H9 (cell line): ENCODE measurements at regions not wholly inside any gene's neighbourhood (a gene's known extent, or its start where the extent isn't known, plus 50 kb on each side); places are given as distances from the start of the nearest gene placed in this dataset.

Source experiments
- DNase-seq: peaks from one replicate; pipeline ENCODE4 v3.0.0-alpha.2; 2017
- H2AFZ ChIP-seq: one replicate; pipeline ENCODE4 v1.6.1; 2013; ENCODE audit warnings: mild to moderate bottlenecking, low read length, control low read depth, moderate library complexity
- H2AK5ac ChIP-seq: 2 replicates; pipeline ENCODE4 v1.6.1; 2013; ENCODE audit warnings: low read length, control low read depth, mixed read lengths; ENCODE audit not compliant: insufficient read length
- H2BK120ac ChIP-seq: one replicate; pipeline ENCODE4 v1.6.1; 2013; ENCODE audit warnings: low read depth, mild to moderate bottlenecking, low read length, control low read depth, inconsistent platforms; ENCODE audit not compliant: poor library complexity, severe bottlenecking
- H2BK12ac ChIP-seq: 2 replicates; pipeline ENCODE4 v1.6.1; 2013; ENCODE audit warnings: low read length, control low read depth, mixed read lengths, low read depth; ENCODE audit not compliant: insufficient read length
- H2BK15ac ChIP-seq: 2 replicates; pipeline ENCODE4 v1.6.1; 2013; ENCODE audit warnings: low read depth, low read length, control low read depth
- H2BK20ac ChIP-seq: one replicate; pipeline ENCODE4 v1.6.1; 2013; ENCODE audit warnings: low read depth, mild to moderate bottlenecking, low read length, control low read depth, inconsistent platforms; ENCODE audit not compliant: poor library complexity, severe bottlenecking
- H2BK5ac ChIP-seq: 2 replicates; pipeline ENCODE4 v1.6.1; 2013; ENCODE audit warnings: low read length, control low read depth, mixed read lengths; ENCODE audit not compliant: insufficient read length
- H3K14ac ChIP-seq: 2 replicates; pipeline ENCODE4 v1.6.1; 2013; ENCODE audit warnings: low read length, control low read depth; ENCODE audit not compliant: insufficient read depth
- H3K18ac ChIP-seq: 2 replicates; pipeline ENCODE4 v1.6.1; 2013; ENCODE audit warnings: low read depth, mild to moderate bottlenecking, mixed read lengths, low read length, control low read depth; ENCODE audit not compliant: insufficient read length
- H3K23ac ChIP-seq: 2 replicates; pipeline ENCODE4 v1.6.1; 2013; ENCODE audit warnings: low read length, control low read depth, mixed read lengths, low read depth; ENCODE audit not compliant: insufficient read length
- H3K23me2 ChIP-seq: 2 replicates; pipeline ENCODE4 v1.6.1; 2013; ENCODE audit warnings: low read depth, mild to moderate bottlenecking, mixed read lengths, low read length, control low read depth; ENCODE audit not compliant: insufficient read length, poor library complexity, severe bottlenecking
- H3K27ac ChIP-seq: 2 replicates; pipeline ENCODE4 v1.5.1; 2013; ENCODE audit warnings: low read length, control low read depth, mixed read lengths, low read depth; ENCODE audit not compliant: insufficient read length
- H3K27me3 ChIP-seq: 2 replicates; pipeline ENCODE4 v1.6.1; 2013; ENCODE audit warnings: low read length, control low read depth, inconsistent platforms; ENCODE audit not compliant: insufficient read depth
- H3K4ac ChIP-seq: 2 replicates; pipeline ENCODE4 v1.6.1; 2013; ENCODE audit warnings: low read depth, mild to moderate bottlenecking, control low read depth, inconsistent platforms, low read length, moderate library complexity
- H3K4me1 ChIP-seq: 2 replicates; pipeline ENCODE4 v1.6.1; 2013; ENCODE audit warnings: low read length, control low read depth, inconsistent platforms; ENCODE audit not compliant: insufficient read depth
- H3K4me2 ChIP-seq: 2 replicates; pipeline ENCODE4 v1.6.1; 2013; ENCODE audit warnings: low read length, control low read depth, mixed read lengths; ENCODE audit not compliant: insufficient read length, insufficient read depth
- H3K56ac ChIP-seq: 2 replicates; pipeline ENCODE4 v1.6.1; 2013; ENCODE audit warnings: low read depth, mild to moderate bottlenecking, mixed read lengths, low read length, control low read depth; ENCODE audit not compliant: insufficient read length
- H3K79me1 ChIP-seq: 2 replicates; pipeline ENCODE4 v1.6.1; 2013; ENCODE audit warnings: low read depth, mild to moderate bottlenecking, moderate library complexity, low read length, control low read depth, inconsistent platforms; ENCODE audit not compliant: insufficient read depth, poor library complexity, severe bottlenecking
- H3K79me2 ChIP-seq: 2 replicates; pipeline ENCODE4 v1.6.1; 2013; ENCODE audit warnings: low read length, control low read depth, inconsistent platforms; ENCODE audit not compliant: insufficient read depth
- H3K9ac ChIP-seq: 2 replicates; pipeline ENCODE4 v1.6.1; 2013; ENCODE audit warnings: low read length, control low read depth, mixed read lengths; ENCODE audit not compliant: insufficient read length; ENCODE audit errors: extremely low read depth
- H3K9me3 ChIP-seq: one replicate; pipeline ENCODE4 v1.6.1; 2013; ENCODE audit warnings: low read depth, low read length, inconsistent platforms; ENCODE audit not compliant: control insufficient read depth
- H3T11ph ChIP-seq: one replicate; pipeline ENCODE4 v1.6.1; 2013; ENCODE audit warnings: mild to moderate bottlenecking, low read length, control low read depth, inconsistent platforms
- H4K20me1 ChIP-seq: one replicate; pipeline ENCODE4 v1.6.1; 2013; ENCODE audit not compliant: control insufficient read depth, insufficient read length, insufficient read depth
- H4K5ac ChIP-seq: 2 replicates; pipeline ENCODE4 v1.6.1; 2013; ENCODE audit warnings: low read depth, mild to moderate bottlenecking, mixed read lengths, low read length, control low read depth; ENCODE audit not compliant: insufficient read length
- H4K8ac ChIP-seq: replicated peaks from 2 replicates; pipeline ENCODE4 v1.6.1; 2013; ENCODE audit warnings: low read length, control low read depth, mixed read lengths, low read depth; ENCODE audit not compliant: insufficient read length
- H4K91ac ChIP-seq: 2 replicates; pipeline ENCODE4 v1.6.1; 2013; ENCODE audit warnings: low read depth, mild to moderate bottlenecking, moderate library complexity, mixed read lengths, low read length, control low read depth; ENCODE audit not compliant: insufficient read length
- H3K27ac Mint-ChIP-seq, 3 experiments: 2 replicates in 2 of 3; 3 replicates in 1 of 3; pipeline ENCODE4 v1.8.0; 2020 to 2021; ENCODE audit warnings: mixed read lengths in 3 of 3, mild to moderate bottlenecking in 1 of 3, moderate library complexity in 1 of 3
- H3K27me3 Mint-ChIP-seq: 2 replicates; pipeline ENCODE4 v1.8.0; 2021; ENCODE audit warnings: low read depth, mild to moderate bottlenecking, moderate library complexity, mixed read lengths
- H3K36me3 Mint-ChIP-seq, 3 experiments: 2 replicates in 2 of 3; 3 replicates in 1 of 3; pipeline ENCODE4 v1.8.0; 2020 to 2021; ENCODE audit warnings: low read depth in 3 of 3, mixed read lengths in 3 of 3; ENCODE audit not compliant: insufficient read depth in 1 of 3
- H3K4me1 Mint-ChIP-seq, 2 experiments: 2 replicates each; pipeline ENCODE4 v1.8.0; 2020; ENCODE audit warnings: mixed read lengths in 2 of 2
- H3K4me3 Mint-ChIP-seq, 2 experiments: 2 replicates in 1 of 2; 3 replicates in 1 of 2; pipeline ENCODE4 v1.8.0; 2020 to 2021; ENCODE audit warnings: mild to moderate bottlenecking in 2 of 2, mixed read lengths in 2 of 2, moderate library complexity in 1 of 2
- H3K9me3 Mint-ChIP-seq, 2 experiments: 2 replicates in 1 of 2; 3 replicates in 1 of 2; pipeline ENCODE4 v1.8.0; 2020; ENCODE audit warnings: mild to moderate bottlenecking in 2 of 2, mixed read lengths in 2 of 2, moderate library complexity in 1 of 2
- WGBS: extraction: QIAGEN DNeasy Blood & Tissue Kit; methylation state at CpG from one replicate; pipeline ENCODE4 v1.1.7; 2013; ENCODE audit warnings: missing lambda C conversion rate, low lambda C conversion rate, mixed read lengths; ENCODE audit not compliant: insufficient read length; ENCODE audit errors: extremely low coverage; 5-methylcytosine and 5-hydroxymethylcytosine counted together
- TF ChIP-seq, protein P1 (sequence below): fragments of 200-600 bp; sonication (generic); conservative IDR thresholded peaks from 3 replicates; pipeline ENCODE4 v1.8.0; 2021; ENCODE audit warnings: antibody characterized with exemption, mild to moderate bottlenecking

DNA sequence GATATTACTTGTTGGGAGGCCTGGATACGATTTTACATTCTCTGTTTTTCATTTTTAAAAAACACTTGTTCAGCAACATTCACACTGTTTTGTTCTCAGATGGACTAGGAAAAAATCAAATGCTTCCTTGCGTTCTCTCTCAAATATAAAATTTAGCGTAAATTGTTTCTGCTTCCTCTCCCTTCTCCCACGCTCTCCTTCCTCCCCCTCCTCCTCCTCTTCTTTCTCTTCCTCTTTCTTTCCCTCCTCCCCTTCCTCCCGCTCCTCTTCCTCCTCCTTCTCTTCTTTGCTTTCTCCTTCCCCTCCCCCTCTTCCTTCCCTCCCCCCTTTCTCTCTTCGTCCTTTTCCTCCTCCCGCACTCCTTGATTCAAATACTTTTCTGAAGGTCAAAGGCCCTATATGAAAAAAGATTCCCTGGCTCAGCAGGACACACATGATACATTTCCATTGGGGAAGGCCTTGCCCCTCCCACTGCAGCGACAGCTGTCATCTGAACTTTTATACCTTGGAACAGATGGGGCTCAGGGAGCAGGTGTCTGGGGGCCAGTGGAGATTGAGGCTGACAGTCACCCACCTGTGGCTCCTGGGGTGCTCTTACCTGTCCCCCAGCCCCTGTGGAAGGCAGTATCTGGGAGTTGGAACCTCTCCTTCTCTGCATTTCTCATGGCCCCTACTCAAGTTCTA, 99.4 kb upstream of the SDK2 start:
- H3K27me3 ChIP-seq = no peaks in the 10 kb centered on the region
- H3K27ac Mint-ChIP-seq = no peak overlapping the region
- H3K79me1 ChIP-seq = no peaks in the 10 kb centered on the region
- no peak overlapping the region for H4K8ac ChIP-seq
- H3K14ac ChIP-seq = no peak overlapping the region
- H3K27ac ChIP-seq = no peak overlapping the region
- peaks cover 0 to 5% (median 0%) of the 10 kb centered on the region in 3 experiments; a peak in 2 of 7 replicates for H3K36me3 Mint-ChIP-seq
- H2BK5ac ChIP-seq = no peak overlapping the region
- peak overlapping the region in 1 of 2 experiments; percentile 17; a peak in 1 of 5 replicates for H3K4me3 Mint-ChIP-seq
- H3K18ac ChIP-seq = no peak overlapping the region
- peaks cover 43% of the 10 kb centered on the region for H3K27me3 Mint-ChIP-seq
- H3K23me2 ChIP-seq = no peaks in the 10 kb centered on the region
- H3K9me3 Mint-ChIP-seq = peaks cover 6 to 8% of the 10 kb centered on the region in 2 experiments; a peak in 4 of 5 replicates
- no peak overlapping the region for H2BK20ac ChIP-seq
- no peak overlapping the region for H2AK5ac ChIP-seq
- H4K5ac ChIP-seq = no peak overlapping the region
- TF ChIP-seq, protein P1, sequence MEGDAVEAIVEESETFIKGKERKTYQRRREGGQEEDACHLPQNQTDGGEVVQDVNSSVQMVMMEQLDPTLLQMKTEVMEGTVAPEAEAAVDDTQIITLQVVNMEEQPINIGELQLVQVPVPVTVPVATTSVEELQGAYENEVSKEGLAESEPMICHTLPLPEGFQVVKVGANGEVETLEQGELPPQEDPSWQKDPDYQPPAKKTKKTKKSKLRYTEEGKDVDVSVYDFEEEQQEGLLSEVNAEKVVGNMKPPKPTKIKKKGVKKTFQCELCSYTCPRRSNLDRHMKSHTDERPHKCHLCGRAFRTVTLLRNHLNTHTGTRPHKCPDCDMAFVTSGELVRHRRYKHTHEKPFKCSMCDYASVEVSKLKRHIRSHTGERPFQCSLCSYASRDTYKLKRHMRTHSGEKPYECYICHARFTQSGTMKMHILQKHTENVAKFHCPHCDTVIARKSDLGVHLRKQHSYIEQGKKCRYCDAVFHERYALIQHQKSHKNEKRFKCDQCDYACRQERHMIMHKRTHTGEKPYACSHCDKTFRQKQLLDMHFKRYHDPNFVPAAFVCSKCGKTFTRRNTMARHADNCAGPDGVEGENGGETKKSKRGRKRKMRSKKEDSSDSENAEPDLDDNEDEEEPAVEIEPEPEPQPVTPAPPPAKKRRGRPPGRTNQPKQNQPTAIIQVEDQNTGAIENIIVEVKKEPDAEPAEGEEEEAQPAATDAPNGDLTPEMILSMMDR = no peak
- H3K9me3 ChIP-seq = no peaks in the 10 kb centered on the region
- H3K9ac ChIP-seq = no peak overlapping the region
- H2BK12ac ChIP-seq = no peak overlapping the region
- H3K79me2 ChIP-seq = no peaks in the 10 kb centered on the region
- no peak overlapping the region for H4K91ac ChIP-seq
- H3K4me1 ChIP-seq = no peaks in the 10 kb centered on the region
- no peak overlapping the region for H3T11ph ChIP-seq
- H2BK15ac ChIP-seq = no peak overlapping the region
- no peak overlapping the region for H2BK120ac ChIP-seq
- no peak overlapping the region for H3K4ac ChIP-seq
- H3K4me2 ChIP-seq = no peak overlapping the region
- H2AFZ ChIP-seq = no peak overlapping the region
- no peak overlapping the region for H3K23ac ChIP-seq
- peaks cover 11 to 44% of the 10 kb centered on the region in 2 experiments for H3K4me1 Mint-ChIP-seq
- DNase-seq = no peak
- no peak overlapping the region for H3K56ac ChIP-seq
- no peaks in the 10 kb centered on the region for H4K20me1 ChIP-seq
- WGBS = no CpG with 5 or more reads among the region's 8 CpGs
